Type B pancreatic cell (in vitro differentiated cells): ENCODE measurements at regions not wholly inside any gene's neighbourhood (a gene's known extent, or its start where the extent isn't known, plus 50 kb on each side); places are given as distances from the start of the nearest gene placed in this dataset.

Experiments
- DNase-seq: peaks from one replicate; pipeline ENCODE4 v3.0.0; 2021; ENCODE audit warnings: mixed read lengths; ENCODE audit not compliant: unreplicated experiment; ENCODE audit errors: extremely low spot score
- H3K27ac Mint-ChIP-seq: 2 replicates; pipeline ENCODE4 v1.8.0; 2021; ENCODE audit warnings: mild to moderate bottlenecking, mixed read lengths
- H3K27me3 Mint-ChIP-seq: 2 replicates; pipeline ENCODE4 v1.8.0; 2021; ENCODE audit warnings: mixed read lengths
- H3K36me3 Mint-ChIP-seq: 2 replicates; pipeline ENCODE4 v1.8.0; 2021; ENCODE audit warnings: mixed read lengths
- H3K4me1 Mint-ChIP-seq: one replicate; pipeline ENCODE4 v1.8.0; 2021; ENCODE audit warnings: mixed read lengths; ENCODE audit not compliant: unreplicated experiment
- H3K4me3 Mint-ChIP-seq: 2 replicates; pipeline ENCODE4 v1.8.0; 2021; ENCODE audit warnings: mild to moderate bottlenecking, mixed read lengths
- H3K9me3 Mint-ChIP-seq: 2 replicates; pipeline ENCODE4 v1.8.0; 2021; ENCODE audit warnings: mixed read lengths
- TF ChIP-seq, protein P1 (sequence below): fragments of 200-600 bp; sonication (generic); conservative IDR thresholded peaks from 2 replicates; pipeline ENCODE4 v1.5.0; 2021; ENCODE audit warnings: antibody characterized with exemption, mild to moderate bottlenecking

GRCh38 chr12:118866346-118866745, 115.0 kb upstream of the SRRM4 start:
- TF ChIP-seq, protein P1, sequence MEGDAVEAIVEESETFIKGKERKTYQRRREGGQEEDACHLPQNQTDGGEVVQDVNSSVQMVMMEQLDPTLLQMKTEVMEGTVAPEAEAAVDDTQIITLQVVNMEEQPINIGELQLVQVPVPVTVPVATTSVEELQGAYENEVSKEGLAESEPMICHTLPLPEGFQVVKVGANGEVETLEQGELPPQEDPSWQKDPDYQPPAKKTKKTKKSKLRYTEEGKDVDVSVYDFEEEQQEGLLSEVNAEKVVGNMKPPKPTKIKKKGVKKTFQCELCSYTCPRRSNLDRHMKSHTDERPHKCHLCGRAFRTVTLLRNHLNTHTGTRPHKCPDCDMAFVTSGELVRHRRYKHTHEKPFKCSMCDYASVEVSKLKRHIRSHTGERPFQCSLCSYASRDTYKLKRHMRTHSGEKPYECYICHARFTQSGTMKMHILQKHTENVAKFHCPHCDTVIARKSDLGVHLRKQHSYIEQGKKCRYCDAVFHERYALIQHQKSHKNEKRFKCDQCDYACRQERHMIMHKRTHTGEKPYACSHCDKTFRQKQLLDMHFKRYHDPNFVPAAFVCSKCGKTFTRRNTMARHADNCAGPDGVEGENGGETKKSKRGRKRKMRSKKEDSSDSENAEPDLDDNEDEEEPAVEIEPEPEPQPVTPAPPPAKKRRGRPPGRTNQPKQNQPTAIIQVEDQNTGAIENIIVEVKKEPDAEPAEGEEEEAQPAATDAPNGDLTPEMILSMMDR, result no peak
- H3K27ac Mint-ChIP-seq, result no peak overlapping the region
- H3K9me3 Mint-ChIP-seq, result no peaks in the 10 kb centered on the region
- DNase-seq, result no peak
- H3K4me1 Mint-ChIP-seq, result no peaks in the 10 kb centered on the region
- no peaks in the 10 kb centered on the region for H3K36me3 Mint-ChIP-seq
- peaks cover 42% of the 10 kb centered on the region for H3K27me3 Mint-ChIP-seq
- H3K4me3 Mint-ChIP-seq, result no peak overlapping the region

- TF ChIP-seq, protein P1, result no peak
- no peak overlapping the region for H3K27ac Mint-ChIP-seq
- H3K36me3 Mint-ChIP-seq, result no peaks in the 10 kb centered on the region
- peaks cover 42% of the 10 kb centered on the region for H3K27me3 Mint-ChIP-seq
- no peaks in the 10 kb centered on the region for H3K9me3 Mint-ChIP-seq
- no peak for DNase-seq
- no peaks in the 10 kb centered on the region for H3K4me1 Mint-ChIP-seq
- no peak overlapping the region for H3K4me3 Mint-ChIP-seq
Observed at GRCh38 chr12:118870551-118870950, 110.8 kb upstream of the SRRM4 start.

- no peaks in the 10 kb centered on the region for H3K36me3 Mint-ChIP-seq
- H3K4me3 Mint-ChIP-seq, result no peak overlapping the region
- TF ChIP-seq, protein P1, result no peak
- H3K4me1 Mint-ChIP-seq, result no peaks in the 10 kb centered on the region
- no peak overlapping the region for H3K27ac Mint-ChIP-seq
- no peaks in the 10 kb centered on the region for H3K9me3 Mint-ChIP-seq
- DNase-seq, result no peak
- H3K27me3 Mint-ChIP-seq, result peaks cover 20% of the 10 kb centered on the region
Observed at GRCh38 chr12:118874698-118875548, 106.4 kb upstream of the SRRM4 start.

- H3K27me3 Mint-ChIP-seq, result peaks cover 5% of the 10 kb centered on the region
- DNase-seq, result no peak
- no peaks in the 10 kb centered on the region for H3K36me3 Mint-ChIP-seq
- TF ChIP-seq, protein P1, result no peak
- peaks cover 6% of the 10 kb centered on the region for H3K4me1 Mint-ChIP-seq
- no peaks in the 10 kb centered on the region for H3K9me3 Mint-ChIP-seq
- no peak overlapping the region for H3K4me3 Mint-ChIP-seq
- H3K27ac Mint-ChIP-seq, result no peak overlapping the region
Observed at GRCh38 chr12:118880720-118881493, 100.4 kb upstream of the SRRM4 start.

GRCh38 chr12:118884226-118884625, 97.1 kb upstream of the SRRM4 start:
- no peak overlapping the region for H3K4me3 Mint-ChIP-seq
- DNase-seq, result no peak
- H3K36me3 Mint-ChIP-seq, result no peaks in the 10 kb centered on the region
- peaks cover 6% of the 10 kb centered on the region for H3K4me1 Mint-ChIP-seq
- no peaks in the 10 kb centered on the region for H3K9me3 Mint-ChIP-seq
- no peaks in the 10 kb centered on the region for H3K27me3 Mint-ChIP-seq
- TF ChIP-seq, protein P1, result no peak
- H3K27ac Mint-ChIP-seq, result no peak overlapping the region
